Right lobe of liver (tissue), 6 donors: ENCODE measurements at regions not wholly inside any gene's neighbourhood (a gene's known extent, or its start where the extent isn't known, plus 50 kb on each side); places are given as distances from the start of the nearest gene placed in this dataset.

Experiments used
- ATAC-seq, 4 donors: fragments of 200-7000 bp; cut with Tn5 transposase; one replicate each; pipeline ENCODE4 v1.9.1; 2020; ENCODE audit warnings: mild to moderate bottlenecking in 4 of 4, moderate library complexity in 4 of 4
- DNase-seq, 3 donors: peaks; one replicate each; pipeline ENCODE4 v3.0.0-alpha.2; 2020
- H3K27ac ChIP-seq, 3 donors: fragments of 200-600 bp; one replicate each; pipeline ENCODE4 v1.8.0; 2022
- H3K27me3 ChIP-seq, 2 donors: fragments of 200-600 bp; one replicate each; pipeline ENCODE4 v1.8.0; 2022
- H3K36me3 ChIP-seq, 4 donors: fragments of 200-600 bp; sonication (generic) in 1 of 4; one replicate each; pipeline versions ENCODE4 v1.5.1 to v1.8.0; 2017 to 2022; ENCODE audit warnings: control low read depth in 1 of 4
- H3K4me1 ChIP-seq, 4 donors: fragments of 200-600 bp; sonication (generic) in 1 of 4; one replicate each; pipeline versions ENCODE4 v1.5.1 to v1.8.0; 2017 to 2022; ENCODE audit warnings: control low read depth in 1 of 4
- H3K4me3 ChIP-seq, 3 donors: fragments of 200-600 bp; one replicate each; pipeline ENCODE4 v1.8.0; 2022
- H3K9me3 ChIP-seq, 4 donors: fragments of 200-600 bp; sonication (generic) in 1 of 4; one replicate each; pipeline versions ENCODE4 v1.5.1 to v1.8.0; 2017 to 2022; ENCODE audit warnings: control low read depth in 1 of 4
- CTCF ChIP-seq, 4 donors: fragments of 200-600 bp in 3 of 4; fragments of 450-650 bp in 1 of 4; IDR thresholded peaks; one replicate each; pipeline versions ENCODE4 v1.5.1 to v1.8.0; 2016 to 2022; ENCODE audit warnings: antibody characterized with exemption in 4 of 4, mild to moderate bottlenecking in 2 of 4
- POLR2A ChIP-seq: fragments of 450-650 bp; IDR thresholded peaks from one replicate; pipeline ENCODE4 v1.6.1; 2017; ENCODE audit warnings: antibody characterized with exemption, mild to moderate bottlenecking
- WGBS: methylation state at CpG from one replicate; pipeline ENCODE4 v1.1.6; 2018; ENCODE audit warnings: low coverage, low lambda C conversion rate; ENCODE audit not compliant: insufficient coverage; ENCODE audit errors: missing lambda C conversion rate; 5-methylcytosine and 5-hydroxymethylcytosine counted together
- intact Hi-C, 2 donors: fragments of 100-400 bp; cut with DNase I; formaldehyde crosslinking; loops; one replicate each; pipeline versions ENCODE4 v1.11.2 to v1.14.1; 2022
- donor health status: DM: no; HTN: yes; CAD: no.
- donor health status: DM: no; HTN: no; CAD: no.
- donor health status: DM: no; HTN: no; CAD: no.
- donor health status: DM: no; HTN: yes; CAD: no.
- donor health status: DM: no; HTN: yes; CAD: no.

DNA sequence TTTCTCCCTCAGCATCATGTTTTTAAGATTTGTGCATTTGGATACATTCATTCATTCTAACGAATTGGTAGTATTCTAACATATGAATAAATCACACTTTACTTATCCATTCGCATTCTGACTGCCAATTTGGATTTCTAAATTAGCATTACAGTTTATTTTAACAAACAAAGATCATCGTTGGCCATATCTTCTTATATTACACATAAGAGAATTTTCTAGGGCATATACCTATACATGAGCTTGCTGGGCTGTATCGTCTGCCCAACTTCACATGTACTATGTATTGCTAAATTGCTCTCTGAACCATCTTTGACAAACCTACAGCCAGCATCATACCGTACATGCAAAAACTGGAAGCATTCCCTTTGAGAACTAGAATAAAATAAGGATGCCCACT lies 265.8 kb upstream of the PPP2R3A start:
- Histone ChIP-seq H3K36me3 (no peaks in the 10 kb centered on the region), H3K27ac (no peak overlapping the region), H3K4me1 (no peaks in the 10 kb centered on the region), H3K9me3 (no peaks in the 10 kb centered on the region), H3K4me3 (no peak overlapping the region), H3K27me3 (no peaks in the 10 kb centered on the region)
- TF ChIP-seq POLR2A: no peak
- TF ChIP-seq CTCF (IDR thresholded peaks at IDR 0.05): no peak
- intact Hi-C loops: no loop called here
- 52% methylated on average over 5 of the region's 5 CpGs for WGBS
- ATAC-seq (no peak), DNase-seq (no peak)

DNA sequence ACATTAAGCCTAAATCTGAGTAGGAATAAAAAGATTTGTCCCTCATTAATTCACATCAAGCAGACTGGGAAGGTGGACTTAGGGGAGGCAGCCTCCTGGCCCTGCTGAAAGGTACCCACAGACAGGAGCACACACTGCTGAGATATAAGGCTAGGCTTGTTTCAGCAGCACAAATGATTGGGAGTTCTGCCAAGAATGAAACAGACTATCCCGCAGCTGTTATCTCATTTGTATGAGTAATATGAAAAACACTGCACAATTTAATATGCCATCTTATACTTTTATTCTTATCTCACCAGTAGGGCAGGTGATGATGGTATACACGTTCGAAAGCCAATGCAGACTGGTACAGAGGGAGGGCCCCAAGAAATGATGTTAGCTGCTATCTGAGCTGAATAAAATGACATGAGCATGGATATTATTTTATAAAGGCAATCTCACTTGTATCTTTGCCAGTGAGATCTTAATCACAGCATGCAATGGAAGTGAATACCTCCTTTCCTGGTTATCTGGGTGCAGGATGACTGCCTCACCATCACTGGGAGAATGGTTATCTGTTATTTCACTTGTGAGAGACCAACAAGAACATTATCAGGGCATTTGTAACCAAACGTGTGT lies 258.7 kb upstream of the PPP2R3A start:
- no peak overlapping the region for H3K4me3 ChIP-seq
- H3K9me3 ChIP-seq: no peaks in the 10 kb centered on the region
- no peaks in the 10 kb centered on the region for H3K27me3 ChIP-seq
- 52% methylated on average over 4 of the region's 4 CpGs for WGBS
- H3K4me1 ChIP-seq: no peaks in the 10 kb centered on the region
- ATAC-seq: no peak
- H3K36me3 ChIP-seq: no peaks in the 10 kb centered on the region
- no peak for DNase-seq
- intact Hi-C loops: no loop called here
- no peak overlapping the region for H3K27ac ChIP-seq
- TF ChIP-seq CTCF (IDR thresholded peaks at IDR 0.05) (no peak), POLR2A (no peak)

GRCh38 chr3:135719449-135719848 lies 246.1 kb upstream of the PPP2R3A start:
- H3K27ac ChIP-seq: no peak overlapping the region
- no peaks in the 10 kb centered on the region for H3K4me1 ChIP-seq
- WGBS: 47% methylated on average over 1 of the region's 1 CpG
- intact Hi-C loops: no loop called here
- ATAC-seq (no peak), DNase-seq (no peak)
- H3K9me3 ChIP-seq: no peaks in the 10 kb centered on the region
- no peak overlapping the region for H3K4me3 ChIP-seq
- TF ChIP-seq POLR2A: no peak
- H3K27me3 ChIP-seq: no peaks in the 10 kb centered on the region
- H3K36me3 ChIP-seq: no peaks in the 10 kb centered on the region

DNA sequence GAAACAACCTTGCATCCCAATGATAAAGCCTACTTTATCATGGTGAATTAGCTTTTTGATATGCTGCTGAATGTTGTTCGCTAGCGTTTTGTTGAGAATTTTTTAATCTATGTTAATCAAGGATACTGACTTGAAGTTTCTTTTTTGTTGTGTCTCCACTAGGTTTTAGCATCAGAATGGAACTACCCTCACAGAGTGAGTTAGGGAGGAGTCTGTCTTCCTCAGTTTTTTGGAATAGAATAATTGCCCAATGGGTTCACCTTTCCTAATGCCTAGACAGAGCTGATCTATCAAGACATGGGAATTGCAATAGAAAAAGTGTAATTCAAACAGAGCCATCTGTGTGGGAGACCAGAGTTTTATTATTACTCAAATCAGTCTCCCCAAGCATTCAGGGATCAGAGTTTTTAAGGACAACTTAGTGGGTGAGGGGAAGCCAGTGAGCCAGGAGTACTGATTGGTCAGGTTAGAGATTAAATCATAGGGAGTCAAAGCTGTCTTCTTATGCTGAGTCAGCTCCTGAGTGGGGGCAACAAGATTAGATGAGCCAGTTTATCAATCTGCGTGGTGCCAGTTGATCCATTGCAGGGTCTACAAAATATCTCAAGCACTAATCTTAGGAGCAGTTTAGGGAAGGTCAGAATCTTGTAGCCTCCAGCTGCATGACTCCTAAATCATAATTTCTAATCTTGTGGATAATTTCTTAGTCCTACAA lies 237.4 kb upstream of the PPP2R3A start:
- no peaks in the 10 kb centered on the region for H3K36me3 ChIP-seq
- ATAC-seq: no peak
- no peaks in the 10 kb centered on the region for H3K4me1 ChIP-seq
- TF ChIP-seq POLR2A: no peak
- TF ChIP-seq CTCF (IDR thresholded peaks at IDR 0.05): no peak
- no peaks in the 10 kb centered on the region for H3K9me3 ChIP-seq
- no peaks in the 10 kb centered on the region for H3K27me3 ChIP-seq
- 57% methylated on average over 2 of the region's 3 CpGs for WGBS
- intact Hi-C loops: no loop called here
- no peak for DNase-seq
- no peak overlapping the region for H3K4me3 ChIP-seq
- no peak overlapping the region for H3K27ac ChIP-seq

- DNase-seq (no peak), ATAC-seq (no peak)
- Histone ChIP-seq H3K27me3 (no peaks in the 10 kb centered on the region), H3K27ac (no peak overlapping the region), H3K9me3 (peaks cover 0 to 7% (median 0%) of the 10 kb centered on the region in 4 donors), H3K36me3 (no peaks in the 10 kb centered on the region), H3K4me1 (no peaks in the 10 kb centered on the region), H3K4me3 (no peak overlapping the region)
- no CpG with 5 or more reads among the region's 2 CpGs for WGBS
- TF ChIP-seq CTCF (IDR thresholded peaks at IDR 0.05): no peak
- intact Hi-C loops: no loop called here
Observed at GRCh38 chr3:135731546-135731945, 234.0 kb upstream of the PPP2R3A start.
